ENCODE measurements at regions not wholly inside any gene's neighbourhood (a gene's known extent, or its start where the extent isn't known, plus 50 kb on each side); places are given as distances from the start of the nearest gene placed in this dataset.

DNA sequence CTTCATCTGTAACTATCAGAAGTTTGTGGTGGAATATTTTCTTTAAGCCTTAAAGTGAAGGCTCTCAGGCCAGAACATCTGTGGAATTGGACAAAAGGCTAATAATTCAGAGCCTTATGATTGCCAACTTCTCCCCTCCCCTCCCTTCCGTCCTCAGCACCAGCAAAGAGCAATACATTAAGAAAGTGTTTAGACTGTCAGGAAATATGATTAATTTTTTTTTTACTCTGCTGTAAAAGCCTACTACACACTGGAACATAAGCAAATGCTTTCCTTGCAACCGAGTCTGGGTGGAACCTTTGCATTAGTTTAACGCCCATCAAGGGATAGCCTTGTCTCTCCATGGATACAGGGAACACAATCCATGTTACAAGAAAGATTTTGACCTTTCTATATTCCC lies 110.3 kb upstream of the TARS1 start:
- TF ChIP-seq YY1 (IDR thresholded peaks at IDR 0.05; ENCODE audit: insufficient read depth, insufficient read length) (no peak), ZNF274 (IDR thresholded peaks at IDR 0.05; ENCODE audit: low read depth, low read length) (no peak), SUZ12 (IDR thresholded peaks at IDR 0.05; ENCODE audit: extremely low read depth, insufficient read depth, insufficient read length) (no peak)
